ENCODE measurements at regions not wholly inside any gene's neighbourhood (a gene's known extent, or its start where the extent isn't known, plus 50 kb on each side); places are given as distances from the start of the nearest gene placed in this dataset.

- no peak for TF ChIP-seq CTCF (conservative IDR thresholded peaks at IDR 0.05; ENCODE audit: low read length)
- DNase-seq (ENCODE audit: low read depth), result no peak
- no peak overlapping the region for H3K4me3 ChIP-seq (ENCODE audit: low read length)
Observed at GRCh38 chr10:81367132-81367531, 507.9 kb upstream of the NRG3 start.

GRCh38 chr10:81386817-81387216, 488.2 kb upstream of the NRG3 start:
- TF ChIP-seq CTCF (conservative IDR thresholded peaks at IDR 0.05; ENCODE audit: low read length), result no peak
- no peak for DNase-seq (ENCODE audit: low read depth)
- H3K4me3 ChIP-seq (ENCODE audit: low read length), result no peak overlapping the region

GRCh38 chr10:81403451-81403850, 471.5 kb upstream of the NRG3 start:
- no peak for TF ChIP-seq CTCF (conservative IDR thresholded peaks at IDR 0.05; ENCODE audit: low read length)
- DNase-seq (ENCODE audit: low read depth), result no peak
- H3K4me3 ChIP-seq (ENCODE audit: low read length), result no peak overlapping the region

DNA sequence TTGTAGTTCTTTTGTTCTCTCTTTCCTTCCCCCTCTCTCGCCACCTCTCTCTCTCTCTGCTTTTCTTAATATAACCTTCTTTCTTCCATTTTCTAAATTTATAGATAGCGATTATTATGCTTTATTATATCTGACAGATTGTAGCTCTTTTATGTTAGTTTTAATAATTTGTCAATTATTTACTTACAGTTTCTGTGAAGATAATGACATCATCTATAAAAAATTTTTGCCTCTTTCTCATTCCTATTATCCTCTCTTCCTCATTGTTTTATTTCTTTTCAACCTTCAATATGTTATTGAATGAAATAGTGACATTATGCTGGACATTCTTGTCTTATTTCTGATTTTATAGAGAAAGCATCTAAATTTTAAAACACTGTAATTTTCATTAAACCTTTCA, 469.6 kb upstream of the NRG3 start:
- DNase-seq (ENCODE audit: low read depth), result no peak
- no peak for TF ChIP-seq CTCF (conservative IDR thresholded peaks at IDR 0.05; ENCODE audit: low read length)
- H3K4me3 ChIP-seq (ENCODE audit: low read length), result no peak overlapping the region

GRCh38 chr10:81414038-81414437, 461.0 kb upstream of the NRG3 start:
- no peak overlapping the region for H3K4me3 ChIP-seq (ENCODE audit: low read length)
- DNase-seq (ENCODE audit: low read depth), result no peak
- no peak for TF ChIP-seq CTCF (conservative IDR thresholded peaks at IDR 0.05; ENCODE audit: low read length)

- TF ChIP-seq CTCF (conservative IDR thresholded peaks at IDR 0.05; ENCODE audit: low read length), result no peak
- no peak for DNase-seq (ENCODE audit: low read depth)
- H3K4me3 ChIP-seq (ENCODE audit: low read length), result no peak overlapping the region
Observed at GRCh38 chr10:81426722-81427121, 448.3 kb upstream of the NRG3 start.

- DNase-seq (ENCODE audit: low read depth), result no peak
- no peak overlapping the region for H3K4me3 ChIP-seq (ENCODE audit: low read length)
- no peak for TF ChIP-seq CTCF (conservative IDR thresholded peaks at IDR 0.05; ENCODE audit: low read length)
Observed at GRCh38 chr10:81428456-81429134, 446.4 kb upstream of the NRG3 start.
